ENCODE measurements at regions not wholly inside any gene's neighbourhood (a gene's known extent, or its start where the extent isn't known, plus 50 kb on each side); places are given as distances from the start of the nearest gene placed in this dataset.

DNA sequence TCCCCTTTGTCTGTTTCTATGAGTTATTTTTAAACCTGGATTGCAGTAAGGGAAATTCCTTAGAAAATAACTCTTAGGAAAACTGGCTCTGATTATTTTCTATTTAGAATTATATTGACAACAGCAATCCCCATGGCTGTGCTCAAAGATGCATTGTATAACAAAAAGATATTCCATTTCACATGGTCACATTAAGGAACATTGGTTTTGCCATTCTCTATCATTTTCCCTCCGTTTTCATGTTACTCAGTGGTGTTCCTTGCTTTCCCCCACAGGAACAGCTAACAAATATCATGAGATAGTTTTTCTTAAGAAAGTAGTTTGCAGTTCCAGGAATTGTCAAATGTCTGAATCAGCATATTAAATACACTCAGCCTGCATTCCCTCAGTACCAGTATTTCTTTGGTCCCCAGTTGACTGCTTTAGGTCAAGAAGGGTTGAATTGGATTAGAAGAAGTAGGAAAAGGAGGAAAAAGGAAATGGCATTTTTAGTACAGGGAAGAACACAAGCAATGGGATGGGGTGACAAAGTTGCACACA lies 436.7 kb downstream of the TNS3 start:
- Histone ChIP-seq H3K4me3 (no peak overlapping the region), H3K27me3 (no peaks in the 10 kb centered on the region), H3K4me1 (peaks cover 24 to 33% (median 26%) of the 10 kb centered on the region in 3 donors), H3K27ac (no peak overlapping the region), H3K9me3 (no peaks in the 10 kb centered on the region), H3K36me3 (no peaks in the 10 kb centered on the region)
- DNase-seq (no peak), FAIRE-seq (no peak), ATAC-seq (no peak)
- 84 to 88% methylated on average over 1 of the region's 1 CpG for WGBS, 2 donors
- intact Hi-C loops (cut with DNase I): no loop called here
- no peak for TF ChIP-seq CTCF (IDR thresholded peaks at IDR 0.05)

- no peak overlapping the region for H3K4me3 ChIP-seq
- no peak for TF ChIP-seq CTCF (IDR thresholded peaks at IDR 0.05)
- no peak overlapping the region for H3K27ac ChIP-seq
- H3K36me3 ChIP-seq: no peaks in the 10 kb centered on the region
- intact Hi-C loops (cut with DNase I): no loop called here
- H3K27me3 ChIP-seq: no peaks in the 10 kb centered on the region
- DNase-seq (no peak), FAIRE-seq (no peak), ATAC-seq (no peak)
- peaks cover 13 to 21% (median 18%) of the 10 kb centered on the region in 3 donors for H3K4me1 ChIP-seq
- 88 to 98% methylated on average over 1 of the region's 1 CpG for WGBS, 2 donors
- no peaks in the 10 kb centered on the region for H3K9me3 ChIP-seq
Observed at GRCh38 chr7:47143339-47143738, 438.6 kb downstream of the TNS3 start.

DNA sequence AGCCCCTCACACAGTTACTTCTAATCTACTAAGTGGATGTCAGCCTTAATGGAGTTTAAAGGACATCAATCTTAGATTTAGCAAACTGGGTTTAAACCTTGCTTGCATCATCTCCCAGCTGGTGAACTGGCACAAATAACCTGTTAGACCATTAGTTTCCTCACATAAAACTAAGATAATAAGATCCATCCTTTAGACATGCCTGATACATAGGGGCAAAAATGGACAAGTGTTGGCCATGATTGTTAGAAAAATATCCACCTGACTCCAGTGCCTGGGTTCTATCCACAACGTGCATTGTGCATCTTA lies 439.1 kb downstream of the TNS3 start:
- intact Hi-C loops (cut with DNase I): no loop called here
- no peak overlapping the region for H3K27ac ChIP-seq
- H3K4me3 ChIP-seq: no peak overlapping the region
- DNase-seq (no peak), FAIRE-seq (no peak), ATAC-seq (no peak)
- TF ChIP-seq CTCF (IDR thresholded peaks at IDR 0.05): no peak
- 67 to 79% methylated on average over 1 of the region's 1 CpG for WGBS, 2 donors
- no peaks in the 10 kb centered on the region for H3K9me3 ChIP-seq
- peaks cover 8 to 16% (median 13%) of the 10 kb centered on the region in 3 donors for H3K4me1 ChIP-seq
- no peaks in the 10 kb centered on the region for H3K36me3 ChIP-seq
- H3K27me3 ChIP-seq: no peaks in the 10 kb centered on the region

DNA sequence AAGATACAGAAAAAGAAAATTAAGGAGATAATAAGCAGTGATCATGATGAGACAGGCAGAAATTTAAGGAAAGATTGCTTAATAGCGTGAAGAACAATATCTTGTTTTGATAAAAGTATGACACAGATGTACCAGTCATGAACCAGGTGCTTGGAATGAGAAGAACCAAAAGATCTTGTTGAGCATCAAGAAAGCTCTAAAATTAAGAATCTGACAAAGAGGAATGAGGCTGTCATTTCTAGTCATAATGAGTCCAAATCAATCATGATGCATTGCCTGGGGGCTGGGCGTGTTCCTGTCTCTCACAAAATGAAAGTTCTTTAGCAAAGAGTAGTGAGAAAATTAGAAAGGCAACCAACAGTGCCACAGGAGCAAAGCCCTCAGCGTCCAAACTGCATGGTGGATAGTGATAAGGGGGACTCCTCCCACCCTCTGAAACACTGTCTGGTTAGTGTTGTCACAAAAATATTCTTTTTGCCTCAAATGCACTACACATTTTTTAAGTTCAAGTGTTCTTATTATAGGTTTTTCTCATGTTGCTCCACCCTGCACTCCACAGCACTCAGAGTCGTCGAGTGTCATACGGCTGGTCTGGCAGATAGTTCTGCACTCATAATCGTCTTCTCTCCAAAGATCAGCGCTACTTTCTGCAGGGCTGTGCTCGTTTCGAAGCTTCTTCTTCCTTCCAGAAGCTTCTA lies 439.6 kb downstream of the TNS3 start:
- ATAC-seq (no peak), FAIRE-seq (no peak), DNase-seq (no peak)
- Histone ChIP-seq H3K27me3 (no peaks in the 10 kb centered on the region), H3K4me1 (peaks cover 4 to 11% (median 8%) of the 10 kb centered on the region in 3 donors), H3K4me3 (no peak overlapping the region), H3K36me3 (no peaks in the 10 kb centered on the region), H3K9me3 (no peaks in the 10 kb centered on the region), H3K27ac (no peak overlapping the region)
- intact Hi-C loops (cut with DNase I): no loop called here
- TF ChIP-seq CTCF (IDR thresholded peaks at IDR 0.05): no peak
- 79 to 85% methylated on average over 10 of the region's 10 CpGs for WGBS, 2 donors

GRCh38 chr7:47132471-47132870 lies 449.4 kb downstream of the TNS3 start:
- ATAC-seq (no peak), DNase-seq (no peak), FAIRE-seq (no peak)
- Histone ChIP-seq H3K27me3 (no peaks in the 10 kb centered on the region), H3K36me3 (no peaks in the 10 kb centered on the region), H3K9me3 (no peaks in the 10 kb centered on the region), H3K4me3 (no peak overlapping the region), H3K4me1 (no peaks in the 10 kb centered on the region), H3K27ac (no peak overlapping the region)
- TF ChIP-seq CTCF (IDR thresholded peaks at IDR 0.05): no peak
- 98 to 100% methylated on average over 1 of the region's 1 CpG for WGBS, 2 donors
- intact Hi-C loops (cut with DNase I): no loop called here
